Mesendoderm (in vitro differentiated cells): ENCODE measurements at regions not wholly inside any gene's neighbourhood (a gene's known extent, or its start where the extent isn't known, plus 50 kb on each side); places are given as distances from the start of the nearest gene placed in this dataset.

Experiments used
- DNase-seq: peaks from one replicate; pipeline ENCODE4 v3.0.0; 2013
- H2AK5ac ChIP-seq: 2 replicates; pipeline ENCODE4 v1.6.1; 2013; ENCODE audit warnings: low read length, inconsistent platforms
- H2BK120ac ChIP-seq: 2 replicates; pipeline ENCODE4 v1.6.1; 2013; ENCODE audit warnings: low read depth, mild to moderate bottlenecking, low read length, moderate library complexity, mixed read lengths
- H2BK15ac ChIP-seq: replicated peaks from 2 replicates; pipeline ENCODE4 v1.6.1; 2013; ENCODE audit warnings: low read depth, mild to moderate bottlenecking, moderate library complexity
- H2BK5ac ChIP-seq: 2 replicates; pipeline ENCODE4 v1.6.1; 2013; ENCODE audit warnings: low read length, inconsistent platforms
- H3K18ac ChIP-seq: 2 replicates; pipeline ENCODE4 v1.6.1; 2013; ENCODE audit warnings: mild to moderate bottlenecking, low read length, mixed read lengths
- H3K23ac ChIP-seq: one replicate; pipeline ENCODE4 v1.6.1; 2013; ENCODE audit warnings: low read length
- H3K27ac ChIP-seq: 2 replicates; pipeline ENCODE4 v1.5.1; 2013; ENCODE audit warnings: low read depth, mild to moderate bottlenecking, inconsistent platforms, low read length, moderate library complexity
- H3K27me3 ChIP-seq: 2 replicates; pipeline ENCODE4 v1.6.1; 2013; ENCODE audit warnings: low read length, control low read depth, mild to moderate bottlenecking, inconsistent platforms; ENCODE audit not compliant: insufficient read depth, poor library complexity
- H3K36me3 ChIP-seq: 2 replicates; pipeline ENCODE4 v1.6.1; 2013; ENCODE audit warnings: low read length, inconsistent platforms; ENCODE audit not compliant: control insufficient read depth, insufficient read depth
- H3K4ac ChIP-seq: one replicate; pipeline ENCODE4 v1.6.1; 2013; ENCODE audit warnings: low read depth, mild to moderate bottlenecking, low read length, moderate library complexity
- H3K4me1 ChIP-seq: 2 replicates; pipeline ENCODE4 v1.6.1; 2013; ENCODE audit warnings: low read depth, low read length, inconsistent platforms; ENCODE audit not compliant: control insufficient read depth
- H3K4me2 ChIP-seq: 2 replicates; pipeline ENCODE4 v1.6.1; 2013; ENCODE audit warnings: low read length
- H3K4me3 ChIP-seq: 2 replicates; pipeline ENCODE4 v1.5.1; 2013; ENCODE audit warnings: mild to moderate bottlenecking, low read length
- H3K56ac ChIP-seq: one replicate; pipeline ENCODE4 v1.6.1; 2013; ENCODE audit warnings: low read length
- H3K79me1 ChIP-seq: 2 replicates; pipeline ENCODE4 v1.6.1; 2013; ENCODE audit warnings: low read length, inconsistent platforms
- H3K79me2 ChIP-seq: 2 replicates; pipeline ENCODE4 v1.6.1; 2013; ENCODE audit warnings: mild to moderate bottlenecking, low read length; ENCODE audit not compliant: control insufficient read depth, insufficient read depth
- H3K9ac ChIP-seq: 2 replicates; pipeline ENCODE4 v1.6.1; 2013; ENCODE audit warnings: low read length, inconsistent platforms
- H4K5ac ChIP-seq: one replicate; pipeline ENCODE4 v1.6.1; 2013; ENCODE audit warnings: low read length
- H4K8ac ChIP-seq: one replicate; pipeline ENCODE4 v1.6.1; 2013; ENCODE audit warnings: low read depth, mild to moderate bottlenecking, control low read depth, low read length, moderate library complexity
- WGBS: extraction: QIAGEN DNeasy Blood & Tissue Kit; methylation state at CpG from one replicate; pipeline ENCODE4 v1.1.7; 2013; ENCODE audit warnings: low lambda C conversion rate, missing lambda C conversion rate; ENCODE audit not compliant: insufficient coverage; ENCODE audit errors: extremely low coverage; 5-methylcytosine and 5-hydroxymethylcytosine counted together

GRCh38 chr14:71451501-71451900, 480.7 kb upstream of the RGS6 start:
- WGBS = no CpG with 5 or more reads among the region's 3 CpGs

GRCh38 chr14:71452539-71452938, 479.7 kb upstream of the RGS6 start:
- Histone ChIP-seq H4K8ac (no peak overlapping the region), H3K9ac (no peak overlapping the region), H3K27ac (no peak overlapping the region), H2AK5ac (no peak overlapping the region), H3K4me1 (no peaks in the 10 kb centered on the region), H4K5ac (no peak overlapping the region), H3K23ac (no peak overlapping the region), H3K79me2 (no peaks in the 10 kb centered on the region), H3K4ac (no peak overlapping the region), H2BK120ac (no peak overlapping the region), H3K79me1 (peaks cover 1% of the 10 kb centered on the region), H3K4me2 (no peak overlapping the region), H2BK15ac (no peak overlapping the region), H3K56ac (no peak overlapping the region), H3K36me3 (no peaks in the 10 kb centered on the region), H2BK5ac (no peak overlapping the region), H3K27me3 (no peaks in the 10 kb centered on the region), H3K18ac (no peak overlapping the region), H3K4me3 (no peak overlapping the region)
- no peak for DNase-seq
- WGBS = no CpG with 5 or more reads among the region's 1 CpG

More at GRCh38 chr14:71451501-71451900, 480.7 kb upstream of the RGS6 start:
- H4K5ac ChIP-seq = no peak overlapping the region
- H3K4ac ChIP-seq = no peak overlapping the region
- DNase-seq = no peak
- H3K36me3 ChIP-seq = no peaks in the 10 kb centered on the region
- H2BK15ac ChIP-seq = no peak overlapping the region
- no peak overlapping the region for H2BK5ac ChIP-seq
- H3K4me1 ChIP-seq = no peaks in the 10 kb centered on the region
- H2AK5ac ChIP-seq = no peak overlapping the region
- H3K4me2 ChIP-seq = no peak overlapping the region
- H2BK120ac ChIP-seq = no peak overlapping the region
- H3K79me2 ChIP-seq = no peaks in the 10 kb centered on the region
- H3K56ac ChIP-seq = no peak overlapping the region
- H3K79me1 ChIP-seq = peaks cover 1% of the 10 kb centered on the region
- H3K9ac ChIP-seq = no peak overlapping the region
- no peaks in the 10 kb centered on the region for H3K27me3 ChIP-seq
- no peak overlapping the region for H3K27ac ChIP-seq
- H3K4me3 ChIP-seq = no peak overlapping the region
- H4K8ac ChIP-seq = no peak overlapping the region
- H3K18ac ChIP-seq = no peak overlapping the region
- no peak overlapping the region for H3K23ac ChIP-seq

- DNase-seq = no peak
- Histone ChIP-seq H3K4ac (no peak overlapping the region), H3K79me2 (no peaks in the 10 kb centered on the region), H4K5ac (no peak overlapping the region), H3K4me2 (no peak overlapping the region), H4K8ac (no peak overlapping the region), H2BK120ac (no peak overlapping the region), H3K4me1 (no peaks in the 10 kb centered on the region), H3K27ac (no peak overlapping the region), H2BK5ac (no peak overlapping the region), H3K79me1 (peaks cover 1% of the 10 kb centered on the region), H3K9ac (no peak overlapping the region), H2BK15ac (no peak overlapping the region), H3K56ac (no peak overlapping the region), H3K36me3 (no peaks in the 10 kb centered on the region), H3K23ac (no peak overlapping the region), H2AK5ac (no peak overlapping the region), H3K18ac (no peak overlapping the region), H3K27me3 (no peaks in the 10 kb centered on the region), H3K4me3 (no peak overlapping the region)
- no CpG with 5 or more reads among the region's 3 CpGs for WGBS
These were observed 479.2 kb upstream of the RGS6 start for GRCh38 chr14:71452987-71453386.

- H3K9ac ChIP-seq = no peak overlapping the region
- no peak overlapping the region for H3K4ac ChIP-seq
- H3K27me3 ChIP-seq = no peaks in the 10 kb centered on the region
- H3K23ac ChIP-seq = no peak overlapping the region
- no CpG with 5 or more reads among the region's 2 CpGs for WGBS
- H2BK5ac ChIP-seq = no peak overlapping the region
- no peaks in the 10 kb centered on the region for H3K79me2 ChIP-seq
- no peak overlapping the region for H3K27ac ChIP-seq
- no peak overlapping the region for H3K4me2 ChIP-seq
- H4K5ac ChIP-seq = no peak overlapping the region
- H3K4me3 ChIP-seq = no peak overlapping the region
- no peak overlapping the region for H2BK120ac ChIP-seq
- no peaks in the 10 kb centered on the region for H3K4me1 ChIP-seq
- H3K56ac ChIP-seq = no peak overlapping the region
- peaks cover 1% of the 10 kb centered on the region for H3K79me1 ChIP-seq
- H3K36me3 ChIP-seq = no peaks in the 10 kb centered on the region
- DNase-seq = no peak
- no peak overlapping the region for H2AK5ac ChIP-seq
- H4K8ac ChIP-seq = no peak overlapping the region
- H3K18ac ChIP-seq = no peak overlapping the region
- H2BK15ac ChIP-seq = no peak overlapping the region
These were observed 478.2 kb upstream of the RGS6 start for GRCh38 chr14:71454010-71454409.

- no peaks in the 10 kb centered on the region for H3K4me1 ChIP-seq
- H2BK15ac ChIP-seq = no peak overlapping the region
- H3K4me2 ChIP-seq = no peak overlapping the region
- no peak overlapping the region for H3K18ac ChIP-seq
- no peak overlapping the region for H3K9ac ChIP-seq
- H3K4me3 ChIP-seq = no peak overlapping the region
- no peak overlapping the region for H3K56ac ChIP-seq
- no peaks in the 10 kb centered on the region for H3K27me3 ChIP-seq
- H3K79me2 ChIP-seq = no peaks in the 10 kb centered on the region
- no peak overlapping the region for H2AK5ac ChIP-seq
- H2BK5ac ChIP-seq = no peak overlapping the region
- H2BK120ac ChIP-seq = no peak overlapping the region
- no peaks in the 10 kb centered on the region for H3K36me3 ChIP-seq
- WGBS = no CpG with 5 or more reads among the region's 6 CpGs
- no peak overlapping the region for H4K8ac ChIP-seq
- no peak overlapping the region for H3K23ac ChIP-seq
- no peak for DNase-seq
- no peak overlapping the region for H4K5ac ChIP-seq
- peaks cover 1% of the 10 kb centered on the region for H3K79me1 ChIP-seq
- H3K4ac ChIP-seq = no peak overlapping the region
- H3K27ac ChIP-seq = no peak overlapping the region
These were observed 477.5 kb upstream of the RGS6 start for GRCh38 chr14:71454513-71455332.

GRCh38 chr14:71460091-71460490, 472.1 kb upstream of the RGS6 start:
- no peak overlapping the region for H2BK15ac ChIP-seq
- H2AK5ac ChIP-seq = no peak overlapping the region
- H3K18ac ChIP-seq = no peak overlapping the region
- no peak overlapping the region for H3K27ac ChIP-seq
- no peak overlapping the region for H4K5ac ChIP-seq
- H4K8ac ChIP-seq = no peak overlapping the region
- no peak for DNase-seq
- no peak overlapping the region for H3K4me2 ChIP-seq
- H3K27me3 ChIP-seq = no peaks in the 10 kb centered on the region
- no peaks in the 10 kb centered on the region for H3K4me1 ChIP-seq
- H3K79me2 ChIP-seq = no peaks in the 10 kb centered on the region
- H3K9ac ChIP-seq = no peak overlapping the region
- H3K79me1 ChIP-seq = peaks cover 1% of the 10 kb centered on the region
- no peak overlapping the region for H3K4me3 ChIP-seq
- H3K36me3 ChIP-seq = no peaks in the 10 kb centered on the region
- no CpG with 5 or more reads among the region's 6 CpGs for WGBS
- H3K23ac ChIP-seq = no peak overlapping the region
- no peak overlapping the region for H2BK5ac ChIP-seq
- H2BK120ac ChIP-seq = no peak overlapping the region
- no peak overlapping the region for H3K56ac ChIP-seq
- H3K4ac ChIP-seq = no peak overlapping the region
